Activated T-cell treated with anti-CD3 and anti-CD28 coated beads for 48 hours (primary cell): ENCODE measurements at regions not wholly inside any gene's neighbourhood (a gene's known extent, or its start where the extent isn't known, plus 50 kb on each side); places are given as distances from the start of the nearest gene placed in this dataset.

Experiments
- DNase-seq: peaks from one replicate; pipeline ENCODE4 v3.0.0-alpha.2; 2020; ENCODE audit warnings: low read depth

DNA sequence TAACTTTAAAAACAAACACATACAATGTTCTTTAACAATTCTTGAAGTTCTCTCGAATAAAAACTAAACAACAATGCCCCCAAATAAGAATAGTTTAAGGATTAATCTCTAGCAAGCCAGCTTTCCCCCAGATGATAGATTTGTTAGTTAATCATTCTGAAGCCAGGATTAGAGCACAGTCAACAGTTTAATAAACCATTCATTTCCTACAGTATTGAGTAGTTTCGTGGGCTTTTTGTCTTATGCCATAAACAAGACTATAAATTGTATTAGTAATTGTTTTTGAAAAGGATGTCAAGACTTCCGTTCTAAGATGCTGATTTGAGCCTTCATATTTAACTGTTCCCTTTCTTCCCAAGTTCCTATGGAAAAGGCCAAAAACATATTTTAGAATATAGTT is 136.6 kb downstream of the PIK3R1 start:
- no peak for DNase-seq

DNA sequence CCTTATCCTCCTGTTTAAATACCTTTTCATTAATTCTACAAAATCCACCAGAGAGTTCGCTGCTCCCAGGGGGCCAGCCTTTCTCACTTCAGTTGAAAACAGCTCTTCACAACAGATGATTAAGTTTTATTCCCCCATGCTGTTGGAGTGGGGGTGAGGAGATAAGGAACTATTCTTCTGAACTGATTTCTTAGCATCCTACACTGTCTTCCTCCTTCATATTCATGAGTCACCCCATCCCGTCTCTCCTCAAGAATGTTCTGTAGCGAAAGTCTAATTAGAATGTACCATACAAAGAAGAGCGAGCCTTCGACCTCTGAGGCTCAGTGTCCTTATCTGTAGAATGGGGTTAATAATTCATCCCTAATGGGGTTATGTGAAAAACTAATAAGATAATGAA is 138.0 kb downstream of the PIK3R1 start:
- no peak for DNase-seq

DNA sequence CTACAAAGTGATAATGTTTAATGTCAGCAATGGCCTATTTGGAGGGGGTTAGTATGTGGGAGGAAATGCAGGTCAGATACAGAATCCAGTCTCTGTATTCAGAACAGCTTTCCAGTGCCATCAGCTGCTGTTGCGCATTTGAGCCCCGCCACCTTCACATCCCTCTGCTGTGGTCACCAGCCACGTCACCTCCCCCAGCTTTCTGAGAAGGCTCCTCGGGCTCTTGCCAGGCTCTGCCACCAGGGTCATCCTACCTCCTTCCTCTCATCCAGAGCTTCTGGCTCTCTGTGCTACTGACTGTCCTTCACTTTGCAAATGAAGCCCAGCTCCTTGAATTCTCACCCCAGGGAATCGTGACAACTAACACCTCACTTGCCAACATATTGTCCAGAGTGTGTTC is 138.8 kb downstream of the PIK3R1 start:
- DNase-seq = no peak

DNA sequence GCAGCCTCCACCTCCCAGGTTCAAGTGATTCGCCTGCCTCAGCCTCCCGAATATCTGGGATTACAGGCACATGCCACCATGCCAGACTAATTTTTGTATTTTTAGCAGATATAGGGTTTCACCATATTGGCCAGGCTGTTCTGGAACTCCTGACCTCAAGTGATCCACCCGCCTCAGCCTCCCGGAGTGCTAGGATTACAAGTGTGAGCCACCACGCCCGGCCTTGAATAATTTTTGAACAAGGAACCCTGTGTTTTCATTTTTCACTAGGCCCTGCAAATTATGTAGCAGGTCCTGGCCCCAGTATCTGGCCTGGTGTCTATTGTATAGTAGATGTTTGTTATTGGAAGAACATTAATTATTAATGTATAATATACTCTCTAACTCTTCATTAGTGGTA is 140.7 kb downstream of the PIK3R1 start:
- no peak for DNase-seq

DNA sequence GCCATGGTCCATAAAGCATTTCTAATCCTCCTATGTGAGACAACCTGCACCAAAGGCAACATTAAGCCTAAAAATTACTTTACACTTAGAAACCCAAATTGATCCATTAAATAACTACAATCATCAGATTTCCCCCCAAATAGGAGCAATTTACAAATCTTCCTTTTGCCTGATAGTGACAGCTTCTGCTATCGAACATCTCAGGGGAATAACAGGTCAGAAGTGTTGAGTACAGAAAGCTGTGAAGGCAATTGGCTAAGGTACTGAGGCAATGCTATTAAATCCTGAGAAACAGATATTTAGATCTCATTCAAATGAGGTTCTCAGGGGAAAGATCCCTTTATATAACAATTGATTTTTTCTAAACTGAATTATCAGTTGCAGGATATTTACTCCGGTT is 141.1 kb downstream of the PIK3R1 start:
- no peak for DNase-seq

DNA sequence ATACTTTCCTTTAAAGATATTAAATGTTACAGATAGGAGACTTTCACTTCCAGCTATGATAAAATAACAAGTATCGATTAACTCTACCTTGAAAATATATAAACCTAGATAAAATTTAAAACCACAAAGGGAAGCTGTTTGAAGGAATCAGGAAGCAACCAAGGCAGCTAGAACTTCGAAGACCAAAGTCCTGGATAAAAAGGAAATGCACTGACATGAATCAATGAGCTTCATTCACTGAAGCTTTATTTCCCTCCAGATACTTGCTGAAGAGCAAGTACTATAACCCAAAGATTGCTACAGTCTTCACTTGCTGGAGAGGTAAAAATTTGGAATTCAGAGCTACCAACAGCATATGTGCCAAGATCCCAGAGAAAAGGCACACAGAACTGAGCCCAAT is 144.1 kb downstream of the PIK3R1 start:
- no peak for DNase-seq

DNA sequence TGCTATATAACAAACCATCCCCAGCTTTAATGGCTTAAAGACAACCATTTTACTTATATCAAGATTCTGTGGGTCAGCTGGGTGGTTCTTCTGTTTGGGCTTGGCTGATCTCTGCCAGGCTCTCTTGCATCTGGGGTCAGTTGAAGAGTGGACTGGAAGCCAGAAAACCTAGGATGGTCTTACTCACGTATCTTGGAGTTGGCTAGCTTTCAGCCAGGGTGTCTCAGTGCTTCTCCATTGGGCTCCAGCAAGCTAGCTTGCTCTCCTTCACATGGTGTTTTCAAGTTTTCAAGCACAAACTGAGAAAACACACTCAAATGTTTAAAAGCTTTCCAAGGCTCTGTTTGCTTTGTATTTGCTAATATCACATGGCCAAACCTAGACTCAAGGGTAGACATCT is 146.8 kb downstream of the PIK3R1 start:
- DNase-seq = no peak

DNA sequence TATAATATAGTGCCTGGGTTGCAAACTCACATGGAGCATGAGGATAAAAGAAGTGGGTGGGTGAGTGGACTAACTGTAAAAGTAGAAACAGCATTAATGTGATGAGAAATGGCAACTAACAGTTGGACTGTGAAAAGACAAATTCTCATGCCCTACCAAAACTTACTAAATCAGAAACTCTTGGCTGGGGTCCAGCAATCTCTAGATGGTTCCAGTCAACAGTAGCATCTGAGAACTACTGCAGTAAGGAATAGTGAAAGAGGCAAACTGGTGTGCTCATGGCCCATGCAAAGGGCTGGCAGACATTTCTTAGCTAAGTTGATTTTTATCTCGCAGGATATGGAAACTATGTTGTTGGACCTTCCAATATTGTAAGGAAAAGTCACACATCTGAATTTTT is 150.3 kb downstream of the PIK3R1 start:
- DNase-seq = no peak

DNA sequence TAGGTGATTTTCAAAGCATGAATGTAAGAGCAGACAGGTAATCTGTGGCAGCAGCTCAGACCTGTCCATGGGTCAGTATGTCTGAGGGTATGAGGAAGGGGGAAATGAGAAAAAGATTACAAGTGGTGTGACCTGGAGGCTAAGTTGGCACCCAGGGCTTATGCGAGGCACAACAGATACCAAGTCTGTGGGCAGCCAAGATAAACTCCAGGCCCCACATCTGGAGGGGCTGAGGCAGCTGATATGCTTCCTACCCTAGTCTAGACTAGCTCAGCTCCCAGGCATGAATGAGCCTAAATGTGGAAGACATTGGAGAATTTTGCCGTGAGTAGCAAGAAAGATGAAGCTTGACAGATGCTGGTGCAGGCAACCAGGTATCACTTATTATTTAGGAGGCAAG is 151.7 kb downstream of the PIK3R1 start:
- no peak for DNase-seq

DNA sequence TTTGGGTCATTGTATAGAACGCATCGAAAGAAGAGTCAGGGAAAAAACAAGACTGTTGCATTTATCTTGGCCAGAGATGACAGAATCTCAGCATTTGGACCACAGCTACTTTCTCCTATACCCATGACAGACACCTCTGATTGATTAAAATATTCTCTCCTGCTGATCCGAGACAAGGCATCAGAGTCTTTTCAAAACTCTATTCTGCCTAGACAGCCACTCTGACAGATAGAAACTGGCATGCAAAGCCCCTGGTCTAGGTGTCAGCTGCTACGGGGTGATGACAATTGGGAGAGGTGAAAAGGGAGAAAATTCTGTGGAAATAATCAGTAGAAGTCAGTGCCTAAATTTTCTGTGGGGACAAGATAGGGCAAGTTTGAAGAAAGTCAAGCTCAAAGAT is 152.2 kb downstream of the PIK3R1 start:
- no peak for DNase-seq

DNA sequence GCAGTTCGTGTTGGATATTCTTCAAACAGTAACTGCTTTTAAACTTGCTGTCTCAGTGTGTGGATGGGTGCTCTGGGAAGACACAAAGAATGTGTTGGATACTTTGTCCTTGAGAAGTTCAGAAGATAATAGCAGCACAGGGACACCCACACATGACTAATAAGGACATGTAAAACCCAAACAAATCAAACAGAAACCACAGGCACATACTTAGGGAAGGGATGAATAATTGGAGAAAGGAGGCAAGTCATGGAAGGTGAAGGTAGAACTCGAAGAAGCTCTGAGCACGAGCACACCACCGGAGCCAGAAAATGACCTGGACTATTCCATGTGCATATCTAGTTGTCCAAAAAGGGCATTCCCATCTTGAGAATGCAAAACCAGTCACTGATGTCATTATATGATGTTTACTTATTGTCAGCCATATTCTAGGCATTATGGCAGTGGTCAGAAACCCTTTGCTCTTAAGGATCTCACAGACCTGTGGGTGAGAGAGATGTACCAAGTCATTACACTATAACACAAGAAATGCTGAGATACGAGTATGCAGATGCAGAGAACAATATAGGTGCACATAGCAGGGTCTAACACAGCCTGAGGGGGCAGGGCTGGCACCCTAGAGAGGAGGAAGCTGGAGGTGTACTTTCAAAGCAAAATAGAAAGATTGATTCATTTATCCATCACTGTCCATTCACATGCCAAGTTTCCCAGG is 152.9 kb downstream of the PIK3R1 start:
- DNase-seq = no peak

DNA sequence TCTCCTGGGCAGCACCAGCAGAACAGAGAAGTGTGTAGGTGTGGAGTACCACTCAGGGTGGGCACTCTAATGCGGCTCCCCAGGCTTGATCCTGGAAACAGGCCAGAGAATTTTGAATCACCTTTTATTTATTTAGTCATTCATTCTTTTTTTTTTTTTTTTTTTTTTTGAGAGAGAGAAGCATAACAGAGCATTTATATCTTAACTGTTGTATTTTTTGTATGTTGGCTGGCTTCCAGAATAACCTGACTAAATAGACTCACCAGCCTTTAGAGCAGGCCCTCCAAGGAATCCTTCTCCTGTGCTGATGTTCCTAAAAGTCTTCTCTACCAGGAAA is 153.4 kb downstream of the PIK3R1 start:
- DNase-seq = no peak

DNA sequence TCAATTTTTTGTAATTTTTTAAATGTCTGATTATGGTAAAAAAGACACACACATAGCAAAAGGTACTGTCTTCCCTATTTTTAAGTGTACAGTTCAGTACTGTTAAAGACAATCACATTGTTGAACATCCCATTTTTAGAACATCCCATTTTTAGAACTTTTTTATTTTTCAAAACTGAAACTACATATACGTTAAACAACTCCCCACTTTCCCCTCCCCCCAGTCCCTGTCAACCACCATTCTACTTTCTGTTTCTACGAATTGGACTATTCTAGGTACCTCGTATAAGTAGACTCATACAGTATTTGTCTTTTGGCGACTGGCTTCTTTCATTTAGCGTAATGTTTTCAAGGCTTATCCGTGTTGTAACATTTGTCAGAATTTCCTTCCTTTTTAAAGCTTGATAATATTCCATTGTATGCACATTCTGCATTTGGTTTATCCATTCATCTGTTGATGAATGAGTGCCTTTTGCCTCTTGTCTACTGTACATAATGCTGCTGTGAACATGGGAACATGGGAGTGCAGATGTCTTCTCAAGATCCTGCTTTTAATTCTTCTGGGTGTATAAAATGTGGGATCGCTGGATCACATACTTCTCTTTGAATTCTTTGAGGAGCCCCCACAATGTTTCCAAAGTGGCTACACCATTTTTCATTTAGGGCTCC is 154.0 kb downstream of the PIK3R1 start:
- DNase-seq = peak; percentile 20

DNA sequence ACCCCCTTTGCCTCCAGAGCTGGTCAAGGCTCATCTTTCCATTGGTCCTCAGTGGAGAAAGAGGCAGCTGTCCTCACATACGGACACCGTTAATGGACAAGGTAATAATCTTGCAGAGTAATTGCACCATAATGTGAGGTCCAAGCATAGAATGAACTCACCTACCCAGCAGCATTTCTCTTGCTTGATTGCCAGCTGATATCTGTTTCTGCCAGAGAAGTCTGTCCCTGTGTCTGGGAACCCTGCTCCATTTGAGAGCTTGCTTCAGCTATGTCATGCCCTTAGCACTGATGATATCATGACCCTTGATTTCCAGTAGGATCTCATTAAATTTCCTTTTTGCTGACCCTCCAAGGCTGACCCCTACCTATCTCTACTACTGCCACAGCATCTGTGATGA is 154.6 kb downstream of the PIK3R1 start:
- DNase-seq = no peak

DNA sequence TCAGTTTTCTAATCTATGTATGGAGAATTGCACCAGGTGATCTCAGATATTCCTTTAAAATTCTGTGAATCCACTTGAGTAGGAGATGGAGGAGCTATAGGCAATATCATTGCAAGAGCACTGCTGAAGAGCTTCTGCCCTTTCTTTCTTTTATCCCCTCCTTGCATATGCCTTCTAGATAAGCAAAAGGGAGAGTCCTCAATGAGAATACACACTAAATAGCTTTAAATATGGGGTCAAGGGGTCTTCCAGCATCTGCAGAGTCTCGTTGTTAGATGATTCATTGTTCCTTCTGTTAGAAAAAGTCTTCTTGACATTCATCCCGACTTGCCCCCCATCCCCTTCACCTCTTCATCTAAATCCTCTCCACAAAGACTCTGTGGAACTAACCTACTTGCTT is 156.1 kb downstream of the PIK3R1 start:
- DNase-seq = no peak

DNA sequence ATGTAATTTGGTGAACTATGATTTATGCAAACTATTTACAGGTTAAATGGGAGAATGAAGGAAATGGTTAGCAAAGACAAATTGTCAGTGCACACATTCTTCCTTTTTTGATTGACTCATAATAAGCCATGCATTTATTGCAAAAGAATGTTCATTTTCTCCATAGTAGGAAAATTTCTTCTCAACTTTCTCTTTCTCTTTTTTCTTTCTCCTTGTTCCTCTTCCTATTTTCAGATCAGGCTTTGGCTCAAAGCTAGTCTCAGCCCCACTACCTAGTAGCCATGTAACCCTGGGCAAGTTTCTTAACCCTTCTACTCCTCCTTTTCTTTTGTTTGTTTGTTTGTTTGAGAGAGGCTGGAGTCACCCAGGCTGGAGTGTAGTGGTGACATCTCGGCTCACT is 156.6 kb downstream of the PIK3R1 start:
- DNase-seq = no peak

DNA sequence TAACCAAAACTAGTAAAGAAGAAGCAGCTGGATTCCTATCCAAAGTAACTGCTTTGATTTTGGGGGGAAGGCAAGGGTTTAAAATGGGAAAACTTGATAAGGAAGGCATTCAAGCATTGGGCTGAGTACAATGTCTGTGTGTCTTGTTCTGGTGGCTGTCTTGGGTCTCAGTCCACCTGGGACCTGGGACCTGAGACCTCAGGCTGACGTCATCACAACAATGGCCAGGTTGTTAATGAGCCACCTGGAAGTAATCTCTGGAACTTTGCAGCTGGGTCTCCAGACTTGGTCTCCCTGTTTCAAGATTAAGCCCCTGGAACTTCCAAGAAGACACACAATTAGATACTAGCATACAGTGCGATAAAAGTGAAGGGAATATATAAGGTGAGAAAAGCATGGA is 157.5 kb downstream of the PIK3R1 start:
- DNase-seq = no peak

DNA sequence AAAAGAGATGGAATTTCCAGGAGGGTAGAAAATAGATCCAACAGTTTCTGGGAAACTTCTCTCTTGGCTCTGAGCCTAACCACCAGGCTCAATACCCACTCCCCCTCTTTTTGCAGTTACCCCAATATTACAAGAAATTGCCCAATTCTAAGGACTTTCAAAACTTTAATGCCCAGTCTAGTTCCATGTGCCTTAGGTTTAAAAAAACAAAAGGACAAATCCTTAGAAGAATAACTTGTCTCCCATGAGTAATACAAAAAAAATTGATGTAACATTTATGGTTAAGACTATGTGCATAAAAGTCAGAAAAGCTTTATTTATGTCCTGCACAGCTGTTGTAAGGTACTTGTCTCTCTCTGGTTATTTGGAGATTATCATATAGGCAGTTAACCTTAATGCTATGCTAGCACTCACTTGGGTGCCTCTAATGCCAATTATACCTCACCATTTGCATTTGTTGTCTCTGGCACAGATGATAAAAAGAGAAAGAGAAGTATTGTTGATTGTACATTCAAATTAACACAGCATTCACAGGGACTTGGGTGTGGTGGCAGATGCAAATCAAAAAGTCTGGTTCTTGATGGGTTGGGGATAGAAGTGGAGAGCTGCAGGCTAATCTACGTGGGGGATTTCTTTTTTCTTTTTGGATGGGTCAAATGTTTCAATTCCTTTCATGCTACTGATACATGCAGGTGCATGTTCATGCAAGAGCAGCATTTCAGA is 159.4 kb downstream of the PIK3R1 start:
- no peak for DNase-seq

DNA sequence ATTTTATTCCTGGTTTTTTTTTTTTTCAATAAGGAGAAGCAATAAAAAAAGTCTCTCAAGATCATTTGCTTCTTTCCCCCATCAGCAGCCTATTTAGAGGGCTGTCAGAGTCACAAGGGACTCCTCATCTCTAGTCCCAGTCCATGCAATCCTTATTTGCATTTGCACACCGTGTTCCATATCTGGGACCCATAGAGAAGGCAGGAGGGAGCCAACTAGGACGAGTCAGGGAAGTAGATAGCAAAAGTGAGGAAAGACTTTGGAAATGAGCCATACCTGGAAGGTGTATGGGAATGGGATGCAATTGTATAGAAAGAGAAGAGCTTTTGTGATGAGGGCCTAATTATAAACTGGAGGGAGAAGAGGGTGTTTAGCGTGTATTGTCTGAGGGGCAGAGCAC is 160.0 kb downstream of the PIK3R1 start:
- no peak for DNase-seq

DNA sequence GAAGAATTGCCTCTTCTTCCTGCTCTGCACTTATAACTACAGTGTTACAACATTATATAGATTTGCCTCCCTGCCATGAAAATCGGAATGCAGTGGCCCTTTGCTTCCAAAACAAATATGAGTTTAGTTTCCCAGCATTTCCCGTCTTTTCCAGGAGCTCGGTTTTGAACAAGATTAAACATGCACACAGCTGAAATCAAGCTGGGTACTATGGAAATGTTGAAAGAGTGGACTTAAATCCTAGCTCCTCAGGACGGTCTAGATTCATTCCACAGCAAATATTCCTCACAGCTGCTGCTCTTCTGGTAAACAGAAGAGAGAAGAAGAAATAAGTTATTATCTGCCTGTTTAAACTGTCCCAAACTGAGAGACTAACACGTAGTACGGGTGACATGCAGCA is 161.4 kb downstream of the PIK3R1 start:
- no peak for DNase-seq

DNA sequence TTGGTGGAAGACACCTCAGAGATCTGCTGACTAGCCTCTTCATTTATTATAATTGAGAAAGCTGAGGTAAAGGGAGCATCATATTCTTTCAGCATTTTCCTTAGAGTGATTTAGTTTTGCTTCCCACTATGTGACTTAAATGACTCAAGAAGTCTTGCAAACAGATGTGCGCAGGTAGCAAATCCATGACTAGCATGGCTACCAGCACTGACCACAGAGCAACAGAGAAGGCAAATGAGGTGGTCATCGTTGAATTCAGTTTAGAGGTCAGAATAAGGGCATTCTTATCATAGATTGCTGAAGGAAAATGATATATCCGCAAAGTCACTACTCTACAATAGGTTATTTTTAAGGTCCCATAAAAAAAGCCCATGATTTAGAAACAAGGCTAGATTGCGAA is 162.2 kb downstream of the PIK3R1 start:
- no peak for DNase-seq

DNA sequence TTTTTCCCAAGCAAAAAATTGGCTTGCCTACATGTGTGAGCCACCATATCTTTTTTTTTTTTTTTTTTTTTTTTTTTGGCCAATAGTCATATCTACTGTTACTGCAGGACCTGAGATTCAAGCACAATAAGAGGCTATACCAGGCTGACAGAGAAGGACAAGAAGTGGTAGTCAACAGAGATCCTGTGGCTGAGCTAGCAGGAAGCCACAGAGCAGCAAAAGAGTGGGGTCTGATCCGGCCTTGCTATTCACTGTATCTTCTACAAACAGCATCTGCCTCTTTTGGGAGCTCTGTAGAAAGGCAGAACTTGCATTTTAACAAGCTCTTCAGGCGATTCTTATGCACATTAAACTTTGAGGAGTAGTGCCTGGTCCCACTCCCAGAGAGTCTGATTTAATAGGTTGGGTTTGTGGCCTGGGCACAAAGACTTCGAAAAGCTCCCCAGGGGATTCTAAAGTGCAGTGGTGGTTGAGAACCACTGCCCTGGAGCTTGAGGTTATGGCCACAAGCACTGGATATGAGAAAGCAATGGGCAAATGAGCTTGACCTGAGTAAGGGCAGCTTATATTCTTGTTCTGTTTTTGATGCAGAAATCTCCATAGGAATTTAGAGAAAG is 162.8 kb downstream of the PIK3R1 start:
- DNase-seq = no peak
